Uterus (tissue), 2 donors: ENCODE measurements at regions not wholly inside any gene's neighbourhood (a gene's known extent, or its start where the extent isn't known, plus 50 kb on each side); places are given as distances from the start of the nearest gene placed in this dataset.

Experiments
- POLR2A ChIP-seq, 2 donors: fragments of 450-650 bp; IDR thresholded peaks; one replicate each; pipeline ENCODE4 v1.6.1; 2016; ENCODE audit warnings: antibody characterized with exemption in 2 of 2, mild to moderate bottlenecking in 1 of 2, moderate library complexity in 1 of 2
- TF ChIP-seq, protein P1 (sequence below), 4 experiments: fragments of 200-600 bp in 2 of 4; fragments of 450-650 bp in 2 of 4; sonication (generic) in 2 of 4; IDR thresholded peaks; one replicate each; pipeline ENCODE4 v1.5.1; 2016 to 2019; ENCODE audit warnings: antibody characterized with exemption in 4 of 4, mild to moderate bottlenecking in 2 of 4, moderate library complexity in 1 of 4

DNA sequence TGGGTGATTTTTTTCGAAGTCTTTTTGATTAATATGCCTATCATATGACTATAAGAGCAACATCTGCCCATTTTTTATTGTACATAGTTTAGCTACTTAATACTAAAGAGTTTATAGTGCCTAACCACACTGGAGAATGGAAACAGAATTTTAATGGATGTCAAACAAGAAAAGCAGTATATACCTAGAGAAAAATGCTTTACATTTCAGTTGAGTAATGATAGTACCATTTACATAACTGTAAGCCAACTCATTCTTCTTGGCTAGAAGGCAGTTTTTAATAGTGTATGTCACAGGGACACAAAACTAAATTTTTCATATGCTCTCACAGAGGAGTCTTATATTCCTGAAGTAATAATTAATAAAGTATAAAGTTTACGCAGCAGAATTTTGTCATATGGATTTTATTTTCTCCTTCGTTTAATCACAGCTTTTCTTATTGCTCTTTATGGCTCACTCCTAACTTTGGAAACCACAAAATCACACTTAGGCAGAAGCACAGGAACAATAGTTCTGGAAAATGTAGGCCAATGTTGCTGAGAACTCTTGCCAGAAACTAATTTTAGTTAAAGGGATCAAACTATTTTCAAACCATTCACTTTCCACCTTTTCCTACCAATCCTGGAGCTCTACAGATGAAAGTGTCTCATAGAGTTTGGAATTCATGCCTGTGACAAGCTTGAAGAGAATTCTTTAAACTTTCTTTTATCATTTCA is 243.6 kb downstream of the ZIC1 start:
- no peak for TF ChIP-seq POLR2A (IDR thresholded peaks at IDR 0.05)
- TF ChIP-seq, protein P1, sequence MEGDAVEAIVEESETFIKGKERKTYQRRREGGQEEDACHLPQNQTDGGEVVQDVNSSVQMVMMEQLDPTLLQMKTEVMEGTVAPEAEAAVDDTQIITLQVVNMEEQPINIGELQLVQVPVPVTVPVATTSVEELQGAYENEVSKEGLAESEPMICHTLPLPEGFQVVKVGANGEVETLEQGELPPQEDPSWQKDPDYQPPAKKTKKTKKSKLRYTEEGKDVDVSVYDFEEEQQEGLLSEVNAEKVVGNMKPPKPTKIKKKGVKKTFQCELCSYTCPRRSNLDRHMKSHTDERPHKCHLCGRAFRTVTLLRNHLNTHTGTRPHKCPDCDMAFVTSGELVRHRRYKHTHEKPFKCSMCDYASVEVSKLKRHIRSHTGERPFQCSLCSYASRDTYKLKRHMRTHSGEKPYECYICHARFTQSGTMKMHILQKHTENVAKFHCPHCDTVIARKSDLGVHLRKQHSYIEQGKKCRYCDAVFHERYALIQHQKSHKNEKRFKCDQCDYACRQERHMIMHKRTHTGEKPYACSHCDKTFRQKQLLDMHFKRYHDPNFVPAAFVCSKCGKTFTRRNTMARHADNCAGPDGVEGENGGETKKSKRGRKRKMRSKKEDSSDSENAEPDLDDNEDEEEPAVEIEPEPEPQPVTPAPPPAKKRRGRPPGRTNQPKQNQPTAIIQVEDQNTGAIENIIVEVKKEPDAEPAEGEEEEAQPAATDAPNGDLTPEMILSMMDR (IDR thresholded peaks at IDR 0.05) = no peak
